NB4 (cell line): ENCODE measurements at regions not wholly inside any gene's neighbourhood (a gene's known extent, or its start where the extent isn't known, plus 50 kb on each side); places are given as distances from the start of the nearest gene placed in this dataset.
"Not testable (repeated sequence)": the region's sequence is repeated elsewhere in the genome, so short reads cannot be mapped to it uniquely, and the experiment has no call there.

Source experiments
- DNase-seq: peaks from one replicate; pipeline ENCODE4 v3.0.0; 2010; ENCODE audit warnings: low read depth
- H3K4me3 ChIP-seq: one replicate; pipeline ENCODE4 v1.5.1; 2011; ENCODE audit warnings: mild to moderate bottlenecking, low read depth, low read length, moderate library complexity
- MYC ChIP-seq: IDR thresholded peaks from 2 replicates; pipeline ENCODE4 v1.6.1; 2011; ENCODE audit warnings: low read depth, low read length
- POLR2A ChIP-seq: IDR thresholded peaks from 2 replicates; pipeline ENCODE4 v1.6.1; 2011; ENCODE audit warnings: mild to moderate bottlenecking; ENCODE audit not compliant: insufficient read length; ENCODE audit errors: extremely low read depth
- TF ChIP-seq, protein P1 (sequence below): IDR thresholded peaks from one replicate; pipeline ENCODE4 v1.5.1; 2012; ENCODE audit warnings: low read depth, low read length
- TF ChIP-seq, protein P2 (sequence below): IDR thresholded peaks from 2 replicates; pipeline ENCODE4 v1.6.1; 2011; ENCODE audit warnings: low read depth, low read length

DNA sequence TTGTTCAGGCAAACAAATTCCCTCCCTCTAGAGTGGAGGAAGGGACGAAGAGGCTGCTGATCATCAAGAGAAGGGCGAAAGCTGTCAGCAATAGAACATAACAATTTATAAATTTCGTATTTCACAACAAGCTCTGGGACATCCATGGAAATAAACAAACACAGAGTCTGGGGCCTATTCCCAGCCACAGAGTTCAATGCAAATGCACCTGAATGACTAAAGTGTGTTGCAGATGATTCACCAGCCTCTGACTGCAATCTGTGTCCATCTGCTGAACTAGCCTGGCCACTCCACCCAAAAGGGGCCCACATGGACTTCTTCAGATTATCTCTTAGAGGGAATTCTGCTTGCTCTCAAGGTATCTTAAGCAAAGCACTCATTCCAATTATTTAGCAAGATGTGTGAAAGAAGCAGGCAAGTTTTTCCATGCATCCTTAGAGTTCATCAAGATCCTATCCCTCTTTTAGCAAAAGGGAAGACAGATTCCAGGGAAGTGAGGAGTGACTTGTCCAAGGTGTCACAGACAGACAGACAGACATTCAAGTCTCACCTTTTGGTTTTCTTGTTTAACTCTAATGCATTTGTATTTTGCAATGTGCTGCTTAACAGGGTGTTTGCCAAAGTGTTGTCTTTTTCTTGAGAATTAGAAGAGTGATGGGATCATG, 307.8 kb upstream of the PAPPA start:
- TF ChIP-seq, protein P1, sequence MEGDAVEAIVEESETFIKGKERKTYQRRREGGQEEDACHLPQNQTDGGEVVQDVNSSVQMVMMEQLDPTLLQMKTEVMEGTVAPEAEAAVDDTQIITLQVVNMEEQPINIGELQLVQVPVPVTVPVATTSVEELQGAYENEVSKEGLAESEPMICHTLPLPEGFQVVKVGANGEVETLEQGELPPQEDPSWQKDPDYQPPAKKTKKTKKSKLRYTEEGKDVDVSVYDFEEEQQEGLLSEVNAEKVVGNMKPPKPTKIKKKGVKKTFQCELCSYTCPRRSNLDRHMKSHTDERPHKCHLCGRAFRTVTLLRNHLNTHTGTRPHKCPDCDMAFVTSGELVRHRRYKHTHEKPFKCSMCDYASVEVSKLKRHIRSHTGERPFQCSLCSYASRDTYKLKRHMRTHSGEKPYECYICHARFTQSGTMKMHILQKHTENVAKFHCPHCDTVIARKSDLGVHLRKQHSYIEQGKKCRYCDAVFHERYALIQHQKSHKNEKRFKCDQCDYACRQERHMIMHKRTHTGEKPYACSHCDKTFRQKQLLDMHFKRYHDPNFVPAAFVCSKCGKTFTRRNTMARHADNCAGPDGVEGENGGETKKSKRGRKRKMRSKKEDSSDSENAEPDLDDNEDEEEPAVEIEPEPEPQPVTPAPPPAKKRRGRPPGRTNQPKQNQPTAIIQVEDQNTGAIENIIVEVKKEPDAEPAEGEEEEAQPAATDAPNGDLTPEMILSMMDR, result no peak
- no peak for TF ChIP-seq MYC
- TF ChIP-seq, protein P2, sequence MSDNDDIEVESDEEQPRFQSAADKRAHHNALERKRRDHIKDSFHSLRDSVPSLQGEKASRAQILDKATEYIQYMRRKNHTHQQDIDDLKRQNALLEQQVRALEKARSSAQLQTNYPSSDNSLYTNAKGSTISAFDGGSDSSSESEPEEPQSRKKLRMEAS, result no peak
- TF ChIP-seq POLR2A, result no peak
- DNase-seq, result no peak
- no peak overlapping the region for H3K4me3 ChIP-seq

DNA sequence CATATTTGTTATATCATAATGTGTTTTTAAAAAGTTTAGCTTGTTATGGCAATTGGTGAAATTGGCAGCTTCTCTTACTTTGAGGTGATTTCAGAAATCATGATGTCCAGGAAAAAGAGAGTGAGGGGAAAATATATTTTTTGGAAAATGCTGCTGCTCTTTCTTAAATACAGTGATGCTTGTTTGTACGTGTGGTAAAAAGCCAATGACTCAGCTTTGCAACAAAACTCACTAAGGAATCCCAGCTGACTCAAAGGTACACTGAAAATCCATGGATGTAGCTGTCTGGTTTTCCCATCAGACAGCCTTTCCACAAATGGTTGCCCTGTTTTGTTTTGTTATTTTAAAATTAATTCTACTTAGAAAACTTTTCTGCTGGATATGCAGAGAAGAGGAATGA, 306.4 kb upstream of the PAPPA start:
- no peak for DNase-seq

DNA sequence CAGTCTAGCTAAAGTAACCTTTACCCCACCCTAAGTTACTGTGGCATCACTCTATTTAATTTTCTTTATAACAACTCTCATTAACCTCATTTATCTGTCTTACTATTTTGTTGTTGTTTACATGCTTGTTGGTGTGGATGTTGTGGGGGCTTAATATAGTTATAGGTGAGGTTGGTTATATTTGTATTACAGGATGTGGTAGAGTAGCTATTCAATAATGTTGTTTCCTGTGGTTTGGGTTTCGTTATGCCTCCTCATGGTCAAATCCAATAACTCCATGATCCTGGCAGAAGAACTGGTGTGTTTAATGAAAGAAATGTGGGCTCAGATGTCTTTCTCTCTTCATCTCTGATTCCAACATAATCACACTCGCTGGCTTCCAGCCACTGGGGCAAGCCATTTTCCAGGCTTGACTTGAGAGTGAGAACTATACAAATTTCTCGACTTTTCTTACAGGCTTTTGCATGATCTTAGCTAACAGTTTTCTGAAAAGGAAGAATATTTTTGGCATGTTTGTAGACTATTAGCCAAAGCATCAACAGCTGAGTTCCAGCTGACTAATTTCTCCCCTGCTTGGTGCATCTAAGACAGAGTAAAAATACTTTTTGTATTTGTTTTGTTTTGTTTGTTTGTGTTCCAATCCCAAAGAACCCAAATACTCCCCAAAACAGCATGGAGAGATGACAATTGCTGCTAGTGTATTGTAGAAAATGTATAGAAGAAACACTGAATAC, 303.7 kb upstream of the PAPPA start:
- no peak overlapping the region for H3K4me3 ChIP-seq
- no peak for DNase-seq
- TF ChIP-seq MYC (no peak), POLR2A (no peak)
- TF ChIP-seq, protein P1, result no peak
- TF ChIP-seq, protein P2, result no peak

More for the DNA sequence above, 306.4 kb upstream of the PAPPA start:
- no peak for TF ChIP-seq POLR2A
- TF ChIP-seq, protein P1, result no peak
- no peak for TF ChIP-seq MYC
- TF ChIP-seq, protein P2, result no peak
- H3K4me3 ChIP-seq, result no peak overlapping the region

DNA sequence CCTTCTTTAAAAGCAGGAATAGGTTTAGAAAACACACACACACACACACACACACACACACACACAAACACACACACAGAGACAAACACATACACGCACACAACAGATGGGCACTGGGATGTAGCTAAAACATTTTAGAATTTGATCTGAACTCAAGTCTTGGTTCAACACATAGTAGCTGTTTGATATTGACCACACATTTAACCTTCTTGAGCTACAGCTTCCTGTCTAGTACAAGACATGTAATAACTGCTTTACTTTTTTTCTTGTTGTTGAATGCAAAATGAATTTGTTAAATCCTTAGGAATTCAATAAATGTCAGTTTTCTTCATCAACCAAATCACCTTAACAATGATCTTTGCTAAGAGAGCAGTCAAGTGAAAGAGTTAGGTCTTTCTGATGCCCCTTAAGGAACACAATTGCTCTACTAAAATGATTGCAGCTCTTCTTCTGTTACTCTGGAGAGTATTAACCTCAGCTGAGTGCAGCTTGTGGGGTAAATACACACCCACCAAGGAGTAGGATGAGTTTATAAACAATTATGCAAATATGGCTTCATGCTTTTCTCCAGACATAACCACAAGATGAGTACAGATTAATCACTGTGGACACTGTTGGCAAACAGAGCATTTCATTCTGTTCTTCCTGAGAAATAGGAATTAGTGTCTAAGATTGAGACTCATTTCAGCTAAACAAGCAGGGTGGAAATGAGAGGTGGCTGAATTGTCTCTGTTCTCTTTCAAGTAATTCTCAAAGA, 302.9 kb upstream of the PAPPA start:
- no peak for DNase-seq
- TF ChIP-seq, protein P1, result no peak
- no peak for TF ChIP-seq POLR2A
- TF ChIP-seq, protein P2, result no peak
- no peak for TF ChIP-seq MYC
- no peak overlapping the region for H3K4me3 ChIP-seq

DNA sequence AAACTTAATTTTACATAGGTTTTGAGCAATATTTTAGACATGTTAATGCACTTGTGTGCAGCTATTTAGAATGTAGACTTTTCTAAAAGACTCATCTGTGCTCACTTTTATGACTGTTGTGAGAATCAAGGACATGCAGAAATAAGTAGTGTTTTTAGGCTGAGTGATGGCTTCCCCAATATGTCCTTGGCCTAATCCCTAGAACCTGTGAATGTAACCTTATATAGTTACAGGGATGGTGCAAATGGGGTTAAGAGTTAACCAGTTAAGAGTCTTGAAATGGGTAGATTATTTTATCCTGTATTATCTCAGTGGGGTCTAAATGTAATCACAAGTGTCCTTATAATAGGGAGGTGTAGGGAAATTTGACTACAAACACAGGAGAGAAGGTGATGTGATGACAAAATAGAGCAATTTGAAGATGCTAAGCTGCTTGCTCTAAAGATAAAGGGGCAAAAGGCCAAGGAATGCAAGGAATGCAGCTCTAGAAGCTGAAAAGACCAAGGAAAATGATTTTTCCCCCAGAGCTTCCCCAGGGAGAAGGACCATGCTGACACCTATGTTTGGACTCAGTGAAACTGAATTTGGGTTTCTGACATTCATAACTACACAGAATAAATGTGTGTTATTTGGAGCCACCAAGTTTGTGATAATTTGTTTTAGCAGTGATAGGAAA, 298.0 kb upstream of the PAPPA start:
- no peak for DNase-seq
- TF ChIP-seq MYC, result no peak
- no peak for TF ChIP-seq POLR2A
- TF ChIP-seq, protein P1, result no peak
- TF ChIP-seq, protein P2, result no peak
- no peak overlapping the region for H3K4me3 ChIP-seq

DNA sequence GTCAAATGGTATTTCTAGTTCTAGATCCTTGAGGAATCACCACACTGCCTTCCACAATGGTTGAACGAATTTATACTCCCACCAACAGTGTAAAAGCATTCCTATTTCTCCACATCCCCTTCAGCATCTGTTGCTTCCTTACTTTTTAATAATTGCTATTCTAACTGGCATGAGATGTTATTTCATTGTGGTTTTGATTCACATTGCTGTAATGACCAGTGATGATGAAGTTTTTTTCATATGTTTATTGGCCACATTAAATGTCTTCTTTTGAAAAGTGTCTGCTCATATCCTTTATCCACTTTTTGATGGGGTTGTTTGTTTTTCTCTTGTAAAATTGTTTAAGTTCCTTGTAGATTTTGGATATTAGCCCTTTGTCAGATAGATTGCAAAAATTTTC, 295.2 kb upstream of the PAPPA start:
- not testable (repeated sequence) for DNase-seq, H3K4me3 ChIP-seq
